ENCODE measurements at regions not wholly inside any gene's neighbourhood (a gene's known extent, or its start where the extent isn't known, plus 50 kb on each side); places are given as distances from the start of the nearest gene placed in this dataset.

DNA sequence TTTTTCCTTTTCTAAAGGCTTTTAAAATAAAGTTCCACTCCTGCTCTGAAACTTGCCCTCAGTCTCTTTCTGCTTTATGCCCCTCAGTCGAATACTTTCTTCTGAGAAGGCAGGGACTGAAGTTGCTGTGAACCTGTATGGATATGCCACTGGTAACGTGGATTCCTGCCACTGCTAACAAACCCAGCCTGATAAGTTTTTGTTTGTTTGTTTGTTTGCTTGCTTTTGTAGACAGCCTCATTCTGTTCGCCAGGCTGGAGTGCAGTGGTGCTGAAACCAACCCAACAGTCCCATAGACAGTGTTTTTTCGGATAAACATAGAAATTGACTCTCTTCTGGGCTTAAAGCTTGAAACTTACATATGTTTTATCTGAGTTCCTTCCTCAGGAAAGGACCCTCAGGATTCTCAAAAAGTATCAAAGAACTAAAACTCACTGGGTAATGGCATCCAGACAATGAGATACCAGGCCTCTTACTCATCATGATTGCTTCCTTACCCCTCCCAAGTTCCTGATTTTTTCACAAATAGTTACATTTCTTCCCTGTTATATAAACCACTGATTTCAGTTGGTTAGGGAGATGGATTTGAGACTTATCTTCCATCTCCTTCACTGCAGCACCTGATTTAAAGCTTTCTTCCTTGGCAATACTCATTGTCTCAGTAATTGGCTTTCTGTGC is 273.6 kb downstream of the SDHAF3 start:
- TF ChIP-seq POLR2A (IDR thresholded peaks at IDR 0.05; ENCODE audit: low read depth, low read length): no peak
- no peak for TF ChIP-seq POLR2AphosphoS5 (IDR thresholded peaks at IDR 0.05; ENCODE audit: low read depth, low read length)
- TF ChIP-seq TAF1 (IDR thresholded peaks at IDR 0.05; ENCODE audit: borderline replicate concordance, low read depth, low read length): no peak

Measured in GM12892 (cell line).